GM12878 (cell line): ENCODE measurements at regions not wholly inside any gene's neighbourhood (a gene's known extent, or its start where the extent isn't known, plus 50 kb on each side); places are given as distances from the start of the nearest gene placed in this dataset.

Experiments used
- ATAC-seq: fragments of 200-7000 bp; cut with Tn5 transposase; 3 replicates; pipeline ENCODE4 v1.9.1; 2020; ENCODE audit warnings: mild to moderate bottlenecking, moderate library complexity
- BruUV-seq: library from RNA; stranded (reverse); fragments of 400-500 nt; replicated peaks from 2 replicates; lab custom pipeline; 2021; lab: Mats Ljungman, UMichigan
- CTCF ChIA-PET: fragments of 300-600 bp; sonication (Branson Sonifier 250); formaldehyde crosslinking; extraction: SDS; loops from one replicate; lab custom pipeline; 2021; ENCODE audit warnings: inconsistent platforms; lab: Yijun Ruan, JAX
- POLR2A ChIA-PET: fragments of 350-600 bp; formaldehyde crosslinking; extraction: SDS; loops from one replicate; lab custom pipeline; 2021; ENCODE audit warnings: inconsistent platforms; lab: Charles Lee
- RAD21 ChIA-PET: fragments of 300-600 bp; sonication (Branson Sonifier 250); formaldehyde crosslinking; loops from one replicate; lab custom pipeline; 2023; ENCODE audit warnings: antibody characterized with exemption; ENCODE audit not compliant: unreplicated experiment; lab: Charles Lee
- SMC1A ChIA-PET: fragments of 300-600 bp; sonication (Branson Sonifier 250); formaldehyde crosslinking; loops from one replicate; lab custom pipeline; 2023; ENCODE audit not compliant: unreplicated experiment, uncharacterized antibody; lab: Charles Lee
- DNase-seq: peaks from one replicate; pipeline ENCODE4 v3.0.0-alpha.2; 2011; ENCODE audit warnings: low read depth, low spot score
- FAIRE-seq: peaks from 3 replicates; lab custom pipeline; 2011; peaks lifted over from hg19 to GRCh38; lab: Jason Lieb, UNC
- H2AFZ ChIP-seq: 2 replicates; pipeline ENCODE4 v1.6.0; 2011; ENCODE audit warnings: low read depth, low read length, control low read depth; ENCODE audit not compliant: control insufficient read depth
- H3K27ac ChIP-seq: 2 replicates; pipeline ENCODE4 v1.5.1; 2011; ENCODE audit warnings: control low read depth; ENCODE audit not compliant: control insufficient read depth, insufficient read depth
- H3K27me3 ChIP-seq, 2 experiments: replicated peaks in 1 of 2; 2 replicates each; pipeline versions ENCODE4 v1.6.0 to v1.6.1; 2011; ENCODE audit warnings: low read length in 1 of 2; ENCODE audit not compliant: control insufficient read depth in 2 of 2, insufficient read depth in 2 of 2
- H3K36me3 ChIP-seq, 2 experiments: 2 replicates each; pipeline ENCODE4 v1.5.1; 2011; ENCODE audit warnings: low read length in 1 of 2; ENCODE audit not compliant: control insufficient read depth in 2 of 2, insufficient read depth in 2 of 2
- H3K4me1 ChIP-seq: 2 replicates; pipeline ENCODE4 v1.6.1; 2011; ENCODE audit warnings: mild to moderate bottlenecking, low read length, moderate library complexity, mixed read lengths; ENCODE audit not compliant: control insufficient read depth, insufficient read depth
- H3K4me2 ChIP-seq: 2 replicates; pipeline ENCODE4 v1.6.0; 2011; ENCODE audit warnings: control low read depth; ENCODE audit not compliant: control insufficient read depth, insufficient read depth
- H3K4me3 ChIP-seq: fragments of 200-600 bp; sonication (generic); 2 replicates; pipeline ENCODE4 v1.5.1; 2016
- H3K79me2 ChIP-seq: 2 replicates; pipeline ENCODE4 v1.6.0; 2011; ENCODE audit warnings: low read length; ENCODE audit not compliant: control insufficient read depth, insufficient read depth
- H3K9ac ChIP-seq: 2 replicates; pipeline ENCODE4 v1.8.0; 2011; ENCODE audit warnings: low read length, control low read depth, mixed read lengths; ENCODE audit not compliant: control insufficient read depth, insufficient read depth
- H3K9me3 ChIP-seq: replicated peaks from 3 replicates; pipeline ENCODE4 v1.5.1; 2011; ENCODE audit warnings: mild to moderate bottlenecking, low read length; ENCODE audit not compliant: control insufficient read depth, insufficient read depth
- H4K20me1 ChIP-seq: 2 replicates; pipeline ENCODE4 v1.6.0; 2011; ENCODE audit not compliant: control insufficient read depth, insufficient read depth
- FOXM1 ChIP-seq: IDR thresholded peaks from 2 replicates; pipeline ENCODE4 v1.6.1; 2012; ENCODE audit warnings: low read depth, mild to moderate bottlenecking, inconsistent platforms, low read length, moderate library complexity
- HDGF ChIP-seq: fragments of 450-650 bp; IDR thresholded peaks from 2 replicates; pipeline ENCODE4 v1.6.1; 2016; ENCODE audit warnings: antibody characterized with exemption
- LARP7 ChIP-seq: fragments of 450-650 bp; IDR thresholded peaks from 2 replicates; pipeline ENCODE4 v1.6.1; 2017; ENCODE audit warnings: mild to moderate bottlenecking
- MYC ChIP-seq: IDR thresholded peaks from 2 replicates; pipeline ENCODE4 v1.6.1; 2011; ENCODE audit warnings: mild to moderate bottlenecking, low read length, moderate library complexity, inconsistent platforms; ENCODE audit not compliant: insufficient read depth, insufficient replicate concordance, insufficient read length, severe bottlenecking
- TCF7 ChIP-seq: IDR thresholded peaks from 2 replicates; pipeline ENCODE4 v1.6.1; 2014; ENCODE audit warnings: antibody characterized with exemption, borderline replicate concordance
- ZBED1 ChIP-seq: IDR thresholded peaks from 2 replicates; pipeline ENCODE4 v1.6.1; 2016; ENCODE audit warnings: borderline replicate concordance
- WGBS: methylation state at CpG from one replicate; pipeline ENCODE4 v1.1.6; 2016; ENCODE audit warnings: low lambda C conversion rate; ENCODE audit not compliant: insufficient replicate concordance, insufficient coverage; ENCODE audit errors: missing lambda C conversion rate; 5-methylcytosine and 5-hydroxymethylcytosine counted together
- in situ Hi-C: fragments of 300-500 bp; cut with MboI; formaldehyde crosslinking; loops from 9 replicates; pipeline ENCODE4 v1.14.3; 2018; ENCODE audit warnings: mixed read lengths
- intact Hi-C: fragments of 100-400 bp; cut with micrococcal nuclease; formaldehyde crosslinking; loops from one replicate; pipeline ENCODE4 v1.14.2; 2022; ENCODE audit not compliant: unreplicated experiment
- TF ChIP-seq, protein P1 (sequence below): fragments of 450-650 bp; IDR thresholded peaks from 2 replicates; pipeline ENCODE4 v1.6.1; 2017; ENCODE audit warnings: mild to moderate bottlenecking, moderate library complexity

DNA sequence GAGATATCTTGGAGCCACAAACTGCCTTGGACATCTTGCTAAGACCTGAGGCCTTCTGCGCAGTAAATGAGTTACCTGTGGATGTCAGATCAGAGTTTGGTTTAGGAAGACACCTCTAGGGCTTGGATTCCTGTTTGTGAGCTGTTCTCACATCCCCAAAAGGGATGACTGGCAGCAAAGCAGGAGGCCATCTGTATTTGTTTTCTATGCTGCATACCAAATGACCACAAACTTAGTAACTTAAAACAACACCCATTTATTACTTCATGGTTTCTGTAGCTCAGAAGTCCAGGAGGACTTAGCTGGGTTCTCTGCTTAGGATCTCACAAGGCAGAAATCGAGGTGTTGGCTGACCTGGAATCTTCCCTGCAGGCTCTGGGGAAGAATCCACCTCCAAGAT, 116.7 kb downstream of the UNC5CL start:
- no peak overlapping the region for H3K9ac ChIP-seq
- no peak for DNase-seq
- H3K9me3 ChIP-seq = no peaks in the 10 kb centered on the region
- H3K4me2 ChIP-seq = no peak overlapping the region
- H3K4me1 ChIP-seq = no peaks in the 10 kb centered on the region
- FAIRE-seq = no peak
- H3K79me2 ChIP-seq = no peaks in the 10 kb centered on the region
- no peaks in the 10 kb centered on the region for H4K20me1 ChIP-seq
- no TSS peak for BruUV-seq
- no peak overlapping the region for H2AFZ ChIP-seq
- TF ChIP-seq LARP7 (no peak), HDGF (no peak)
- H3K4me3 ChIP-seq = no peak overlapping the region
- SMC1A ChIA-PET = interaction anchor here (2.1 kb wide), 1 partner anchor 11 kb away, joined by 5 read pairs; no protein-coding TSS in a partner anchor
- H3K27ac ChIP-seq = no peak overlapping the region
- in situ Hi-C loops (no loop called here), intact Hi-C loops (no loop called here)
- H3K36me3 ChIP-seq = no peaks in the 10 kb centered on the region
- no peak for ATAC-seq
- RAD21 ChIA-PET = interaction anchor here (1.8 kb wide), 1 partner anchor 11 kb away, joined by 5 read pairs; no protein-coding TSS in a partner anchor
- no peaks in the 10 kb centered on the region; a peak in 2 of 4 replicates for H3K27me3 ChIP-seq
- CTCF ChIA-PET = no interaction called here
- POLR2A ChIA-PET = no interaction called here
- 0% methylated on average over 2 of the region's 2 CpGs for WGBS

DNA sequence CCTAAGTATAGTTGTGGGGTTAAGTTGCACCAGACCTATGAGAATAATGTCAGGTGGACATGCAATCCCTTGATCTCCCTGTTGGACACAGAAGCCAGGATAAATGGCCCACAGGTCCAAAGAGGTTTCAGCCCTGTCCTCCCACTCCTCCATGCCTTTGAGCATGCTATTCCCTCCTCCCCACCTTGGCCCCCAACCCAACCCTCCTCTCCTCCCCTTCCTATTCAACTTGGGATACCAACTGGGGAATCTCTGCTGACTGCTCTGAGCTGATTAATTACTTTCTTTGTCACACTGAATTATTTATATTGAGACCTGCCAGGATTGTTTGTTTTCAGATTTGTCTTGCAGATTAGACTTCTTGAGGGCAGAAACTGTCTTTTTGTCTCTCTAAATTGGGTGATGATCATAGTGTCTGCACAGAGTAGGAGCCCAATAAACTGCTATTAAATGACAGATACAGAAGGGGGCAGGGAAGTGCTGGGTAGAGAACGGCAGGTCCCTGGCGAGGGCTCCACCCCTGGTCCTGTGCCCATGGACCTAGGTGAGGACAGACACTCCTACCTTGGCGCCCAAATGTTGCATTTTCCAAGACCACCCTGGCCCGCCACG, 120.9 kb downstream of the UNC5CL start:
- no peaks in the 10 kb centered on the region for H3K36me3 ChIP-seq
- BruUV-seq = no TSS peak
- no peak overlapping the region for H3K4me2 ChIP-seq
- WGBS = 20% methylated on average over 5 of the region's 5 CpGs
- ChIA-PET CTCF (no interaction called here), POLR2A (no interaction called here)
- no peak overlapping the region for H2AFZ ChIP-seq
- H3K9ac ChIP-seq = no peak overlapping the region
- DNase-seq (no peak), ATAC-seq (no peak)
- no peaks in the 10 kb centered on the region; a peak in 1 of 4 replicates for H3K27me3 ChIP-seq
- H3K27ac ChIP-seq = no peak overlapping the region
- TF ChIP-seq ZBED1 = no peak
- TF ChIP-seq FOXM1 = no peak
- no peak for TF ChIP-seq MYC
- TF ChIP-seq, protein P1, sequence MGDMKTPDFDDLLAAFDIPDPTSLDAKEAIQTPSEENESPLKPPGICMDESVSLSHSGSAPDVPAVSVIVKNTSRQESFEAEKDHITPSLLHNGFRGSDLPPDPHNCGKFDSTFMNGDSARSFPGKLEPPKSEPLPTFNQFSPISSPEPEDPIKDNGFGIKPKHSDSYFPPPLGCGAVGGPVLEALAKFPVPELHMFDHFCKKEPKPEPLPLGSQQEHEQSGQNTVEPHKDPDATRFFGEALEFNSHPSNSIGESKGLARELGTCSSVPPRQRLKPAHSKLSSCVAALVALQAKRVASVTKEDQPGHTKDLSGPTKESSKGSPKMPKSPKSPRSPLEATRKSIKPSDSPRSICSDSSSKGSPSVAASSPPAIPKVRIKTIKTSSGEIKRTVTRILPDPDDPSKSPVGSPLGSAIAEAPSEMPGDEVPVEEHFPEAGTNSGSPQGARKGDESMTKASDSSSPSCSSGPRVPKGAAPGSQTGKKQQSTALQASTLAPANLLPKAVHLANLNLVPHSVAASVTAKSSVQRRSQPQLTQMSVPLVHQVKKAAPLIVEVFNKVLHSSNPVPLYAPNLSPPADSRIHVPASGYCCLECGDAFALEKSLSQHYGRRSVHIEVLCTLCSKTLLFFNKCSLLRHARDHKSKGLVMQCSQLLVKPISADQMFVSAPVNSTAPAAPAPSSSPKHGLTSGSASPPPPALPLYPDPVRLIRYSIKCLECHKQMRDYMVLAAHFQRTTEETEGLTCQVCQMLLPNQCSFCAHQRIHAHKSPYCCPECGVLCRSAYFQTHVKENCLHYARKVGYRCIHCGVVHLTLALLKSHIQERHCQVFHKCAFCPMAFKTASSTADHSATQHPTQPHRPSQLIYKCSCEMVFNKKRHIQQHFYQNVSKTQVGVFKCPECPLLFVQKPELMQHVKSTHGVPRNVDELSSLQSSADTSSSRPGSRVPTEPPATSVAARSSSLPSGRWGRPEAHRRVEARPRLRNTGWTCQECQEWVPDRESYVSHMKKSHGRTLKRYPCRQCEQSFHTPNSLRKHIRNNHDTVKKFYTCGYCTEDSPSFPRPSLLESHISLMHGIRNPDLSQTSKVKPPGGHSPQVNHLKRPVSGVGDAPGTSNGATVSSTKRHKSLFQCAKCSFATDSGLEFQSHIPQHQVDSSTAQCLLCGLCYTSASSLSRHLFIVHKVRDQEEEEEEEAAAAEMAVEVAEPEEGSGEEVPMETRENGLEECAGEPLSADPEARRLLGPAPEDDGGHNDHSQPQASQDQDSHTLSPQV = no peak
- TF ChIP-seq TCF7 = no peak
- TF ChIP-seq, all 136 proteins: peak for 0
- no peaks in the 10 kb centered on the region for H3K79me2 ChIP-seq
- in situ Hi-C loops (no loop called here), intact Hi-C loops (loop anchor here (10.0 kb wide), 1 partner anchor 583 kb away; no protein-coding TSS in a partner anchor)
- SMC1A ChIA-PET = no interaction called here
- no peaks in the 10 kb centered on the region for H4K20me1 ChIP-seq
- H3K4me3 ChIP-seq = no peak overlapping the region
- FAIRE-seq = no peak
- no peaks in the 10 kb centered on the region for H3K9me3 ChIP-seq
- RAD21 ChIA-PET = no interaction called here
- no peaks in the 10 kb centered on the region for H3K4me1 ChIP-seq
